Ishikawa (cell line): ENCODE measurements at regions not wholly inside any gene's neighbourhood (a gene's known extent, or its start where the extent isn't known, plus 50 kb on each side); places are given as distances from the start of the nearest gene placed in this dataset.

ENCODE experiments used
- CEBPB ChIP-seq: IDR thresholded peaks from 2 replicates; pipeline ENCODE4 v1.6.1; 2012
- CREB1 ChIP-seq: IDR thresholded peaks from 2 replicates; pipeline ENCODE4 v1.6.1; 2012; ENCODE audit warnings: low read depth
- EGR1 ChIP-seq: IDR thresholded peaks from 2 replicates; pipeline ENCODE4 v1.6.1; 2012
- EP300 ChIP-seq: IDR thresholded peaks from 2 replicates; pipeline ENCODE4 v1.6.1; 2012; ENCODE audit warnings: borderline replicate concordance
- FOXM1 ChIP-seq: IDR thresholded peaks from 2 replicates; pipeline ENCODE4 v1.6.1; 2012; ENCODE audit warnings: low read depth, borderline replicate concordance
- NFIC ChIP-seq: IDR thresholded peaks from 2 replicates; pipeline ENCODE4 v1.6.1; 2012
- RAD21 ChIP-seq: IDR thresholded peaks from 2 replicates; pipeline ENCODE4 v1.6.1; 2012; ENCODE audit warnings: low read depth
- TAF1 ChIP-seq: IDR thresholded peaks from 2 replicates; pipeline ENCODE4 v1.6.1; 2012; ENCODE audit warnings: low read depth, mild to moderate bottlenecking
- TCF12 ChIP-seq: IDR thresholded peaks from 2 replicates; pipeline ENCODE4 v1.6.1; 2012; ENCODE audit warnings: low read depth
- TEAD4 ChIP-seq: IDR thresholded peaks from 2 replicates; pipeline ENCODE4 v1.6.1; 2012
- YY1 ChIP-seq: IDR thresholded peaks from 2 replicates; pipeline ENCODE4 v1.6.1; 2012; ENCODE audit warnings: low read depth
- ZBTB7A ChIP-seq: IDR thresholded peaks from 2 replicates; pipeline ENCODE4 v1.6.1; 2012; ENCODE audit warnings: low read depth
- TF ChIP-seq, protein P1 (sequence below): IDR thresholded peaks from 2 replicates; pipeline ENCODE4 v1.6.1; 2012; ENCODE audit warnings: low read depth, mild to moderate bottlenecking
- TF ChIP-seq, protein P2 (sequence below): IDR thresholded peaks from 2 replicates; pipeline ENCODE4 v1.6.1; 2012
- TF ChIP-seq, protein P3 (sequence below): IDR thresholded peaks from 2 replicates; pipeline ENCODE4 v1.6.1; 2012

DNA sequence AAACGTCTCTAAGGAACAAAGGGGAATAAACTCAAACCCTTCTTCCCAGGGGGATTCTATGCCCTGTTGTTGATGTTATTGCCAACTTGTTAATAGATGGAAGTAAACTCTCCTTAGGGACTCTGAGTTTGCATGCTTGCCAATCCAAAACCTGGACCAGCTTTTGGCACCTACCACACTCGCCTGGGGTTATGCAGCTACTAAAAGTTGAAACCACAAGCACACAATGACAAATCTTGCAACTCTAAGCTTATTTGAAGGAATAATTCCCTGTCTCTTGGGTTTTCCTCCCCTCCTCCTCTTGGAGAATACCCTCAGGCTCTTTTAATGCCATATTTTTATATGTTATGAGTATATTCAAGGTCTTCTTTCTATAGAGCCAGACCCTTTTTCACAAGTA is 484.1 kb downstream of the FBXO15 start:
- TF ChIP-seq EP300 = no peak
- no peak for TF ChIP-seq EGR1
- no peak for TF ChIP-seq CEBPB
- TF ChIP-seq RAD21 = no peak
- TF ChIP-seq, protein P1, sequence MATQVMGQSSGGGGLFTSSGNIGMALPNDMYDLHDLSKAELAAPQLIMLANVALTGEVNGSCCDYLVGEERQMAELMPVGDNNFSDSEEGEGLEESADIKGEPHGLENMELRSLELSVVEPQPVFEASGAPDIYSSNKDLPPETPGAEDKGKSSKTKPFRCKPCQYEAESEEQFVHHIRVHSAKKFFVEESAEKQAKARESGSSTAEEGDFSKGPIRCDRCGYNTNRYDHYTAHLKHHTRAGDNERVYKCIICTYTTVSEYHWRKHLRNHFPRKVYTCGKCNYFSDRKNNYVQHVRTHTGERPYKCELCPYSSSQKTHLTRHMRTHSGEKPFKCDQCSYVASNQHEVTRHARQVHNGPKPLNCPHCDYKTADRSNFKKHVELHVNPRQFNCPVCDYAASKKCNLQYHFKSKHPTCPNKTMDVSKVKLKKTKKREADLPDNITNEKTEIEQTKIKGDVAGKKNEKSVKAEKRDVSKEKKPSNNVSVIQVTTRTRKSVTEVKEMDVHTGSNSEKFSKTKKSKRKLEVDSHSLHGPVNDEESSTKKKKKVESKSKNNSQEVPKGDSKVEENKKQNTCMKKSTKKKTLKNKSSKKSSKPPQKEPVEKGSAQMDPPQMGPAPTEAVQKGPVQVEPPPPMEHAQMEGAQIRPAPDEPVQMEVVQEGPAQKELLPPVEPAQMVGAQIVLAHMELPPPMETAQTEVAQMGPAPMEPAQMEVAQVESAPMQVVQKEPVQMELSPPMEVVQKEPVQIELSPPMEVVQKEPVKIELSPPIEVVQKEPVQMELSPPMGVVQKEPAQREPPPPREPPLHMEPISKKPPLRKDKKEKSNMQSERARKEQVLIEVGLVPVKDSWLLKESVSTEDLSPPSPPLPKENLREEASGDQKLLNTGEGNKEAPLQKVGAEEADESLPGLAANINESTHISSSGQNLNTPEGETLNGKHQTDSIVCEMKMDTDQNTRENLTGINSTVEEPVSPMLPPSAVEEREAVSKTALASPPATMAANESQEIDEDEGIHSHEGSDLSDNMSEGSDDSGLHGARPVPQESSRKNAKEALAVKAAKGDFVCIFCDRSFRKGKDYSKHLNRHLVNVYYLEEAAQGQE = no peak
- no peak for TF ChIP-seq TEAD4
- TF ChIP-seq CREB1 = no peak
- no peak for TF ChIP-seq ZBTB7A
- TF ChIP-seq, protein P2, sequence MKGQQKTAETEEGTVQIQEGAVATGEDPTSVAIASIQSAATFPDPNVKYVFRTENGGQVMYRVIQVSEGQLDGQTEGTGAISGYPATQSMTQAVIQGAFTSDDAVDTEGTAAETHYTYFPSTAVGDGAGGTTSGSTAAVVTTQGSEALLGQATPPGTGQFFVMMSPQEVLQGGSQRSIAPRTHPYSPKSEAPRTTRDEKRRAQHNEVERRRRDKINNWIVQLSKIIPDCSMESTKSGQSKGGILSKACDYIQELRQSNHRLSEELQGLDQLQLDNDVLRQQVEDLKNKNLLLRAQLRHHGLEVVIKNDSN = no peak
- no peak for TF ChIP-seq FOXM1
- TF ChIP-seq, protein P3, sequence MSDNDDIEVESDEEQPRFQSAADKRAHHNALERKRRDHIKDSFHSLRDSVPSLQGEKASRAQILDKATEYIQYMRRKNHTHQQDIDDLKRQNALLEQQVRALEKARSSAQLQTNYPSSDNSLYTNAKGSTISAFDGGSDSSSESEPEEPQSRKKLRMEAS = no peak

DNA sequence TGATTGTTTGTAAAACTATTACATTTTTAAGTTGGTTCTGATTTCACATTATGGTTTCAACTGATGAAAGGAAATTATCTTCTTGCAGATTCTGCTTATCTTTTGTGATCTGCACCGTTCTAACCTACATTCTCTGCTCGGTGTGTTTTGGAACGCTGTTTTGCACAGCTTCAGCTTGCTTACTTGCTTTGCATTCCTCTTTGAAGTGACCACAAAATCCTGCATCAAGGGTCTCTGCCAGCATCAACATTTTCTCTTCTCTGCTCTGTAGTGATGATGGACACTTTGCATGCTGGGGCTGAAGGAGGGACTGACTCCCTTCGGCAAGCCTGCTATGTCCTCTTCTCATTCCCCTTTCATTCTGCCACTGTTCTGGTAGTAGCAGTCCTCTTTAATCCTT is 485.2 kb downstream of the FBXO15 start:
- TF ChIP-seq FOXM1 (no peak), EGR1 (no peak), NFIC (no peak), ZBTB7A (no peak), TAF1 (no peak), RAD21 (no peak), YY1 (no peak), TEAD4 (no peak), CREB1 (no peak), TCF12 (no peak), EP300 (no peak), CEBPB (no peak)
- TF ChIP-seq, protein P2 = no peak
- TF ChIP-seq, protein P1 = no peak
- TF ChIP-seq, protein P3 = no peak

DNA sequence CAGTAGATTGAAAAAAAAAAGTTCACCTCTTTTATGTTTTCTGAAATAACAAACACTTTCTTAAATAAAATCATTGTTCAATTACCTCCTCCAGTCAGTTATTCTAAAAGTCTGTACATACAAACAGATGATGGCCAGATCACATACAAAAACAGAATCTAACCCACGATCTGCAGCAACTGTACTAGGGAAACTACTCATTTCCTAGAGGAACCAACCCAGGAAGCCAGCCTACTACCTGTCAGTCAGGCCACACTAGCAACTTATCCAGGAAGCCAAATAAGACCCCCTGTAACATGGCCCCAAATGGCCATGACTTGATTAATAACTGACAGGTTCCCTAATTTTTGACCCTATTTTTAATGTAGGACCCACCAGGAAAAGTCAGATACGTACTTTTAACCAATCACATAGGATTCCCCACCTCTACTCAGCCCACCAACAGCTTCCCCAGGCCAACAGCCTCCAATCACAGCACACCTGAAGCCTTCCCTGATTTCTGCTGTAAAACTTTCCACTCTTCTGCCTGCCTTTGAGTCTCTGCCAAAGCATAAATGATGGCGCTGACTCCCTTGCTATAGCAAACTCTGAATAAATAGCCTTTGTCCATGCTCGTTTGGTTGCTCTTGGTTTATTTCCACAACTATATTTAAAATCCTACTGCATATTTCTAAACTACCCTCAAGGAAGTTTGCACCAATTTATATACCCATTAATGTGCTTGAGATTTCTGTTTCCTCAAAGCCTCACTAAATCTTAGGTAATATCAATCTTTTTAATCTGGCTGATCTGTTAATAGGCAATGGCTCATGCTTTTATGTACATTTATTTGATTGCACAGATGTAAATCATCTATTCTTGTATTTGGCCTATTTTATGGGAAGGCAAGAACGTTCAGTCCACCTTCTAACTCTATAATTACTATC is 486.4 kb downstream of the FBXO15 start:
- no peak for TF ChIP-seq ZBTB7A
- TF ChIP-seq, protein P1 = no peak
- no peak for TF ChIP-seq EGR1
- TF ChIP-seq, protein P3 = no peak
- no peak for TF ChIP-seq CEBPB
- no peak for TF ChIP-seq RAD21
- no peak for TF ChIP-seq YY1
- TF ChIP-seq, protein P2 = no peak
- no peak for TF ChIP-seq TEAD4
- TF ChIP-seq TAF1 = no peak
- no peak for TF ChIP-seq EP300
- TF ChIP-seq NFIC = no peak
- no peak for TF ChIP-seq FOXM1
- no peak for TF ChIP-seq TCF12
- TF ChIP-seq CREB1 = no peak
